OCI-M1 (cell line): ENCODE measurements at regions not wholly inside any gene's neighbourhood (a gene's known extent, or its start where the extent isn't known, plus 50 kb on each side); places are given as distances from the start of the nearest gene placed in this dataset.
"Not testable (repeated sequence)": the region's sequence is repeated elsewhere in the genome, so short reads cannot be mapped to it uniquely, and the experiment has no call there.

Experiments used
- DNase-seq: peaks from one replicate; lab custom pipeline; 2025; lab: John Stamatoyannopoulos, UW

- no peak for DNase-seq
Measured at GRCh38 chr14:30223966-30224365, 296.3 kb upstream of the PRKD1 start.

GRCh38 chr14:30225176-30225575 is 297.5 kb upstream of the PRKD1 start:
- no peak for DNase-seq

GRCh38 chr14:30227436-30227835 is 299.8 kb upstream of the PRKD1 start:
- DNase-seq: no peak

- no peak for DNase-seq
Measured at GRCh38 chr14:30227876-30228275, 300.2 kb upstream of the PRKD1 start.

GRCh38 chr14:30230719-30231118 is 303.1 kb upstream of the PRKD1 start:
- DNase-seq: no peak

- DNase-seq: no peak
Measured at GRCh38 chr14:30234966-30235365, 307.3 kb upstream of the PRKD1 start.

- no peak for DNase-seq
Measured at GRCh38 chr14:30235485-30235884, 307.8 kb upstream of the PRKD1 start.

- DNase-seq: no peak
Measured at GRCh38 chr14:30238936-30239335, 311.3 kb upstream of the PRKD1 start.

- DNase-seq: no peak
Measured at GRCh38 chr14:30240018-30240417, 312.4 kb upstream of the PRKD1 start.

GRCh38 chr14:30240685-30241084 is 313.0 kb upstream of the PRKD1 start:
- DNase-seq: no peak

GRCh38 chr14:30242744-30243143 is 315.1 kb upstream of the PRKD1 start:
- no peak for DNase-seq

GRCh38 chr14:30243207-30243606 is 315.6 kb upstream of the PRKD1 start:
- DNase-seq: no peak

GRCh38 chr14:30243805-30244204 is 315.2 kb upstream of the G2E3 start:
- DNase-seq: no peak

GRCh38 chr14:30244348-30244747 is 314.6 kb upstream of the G2E3 start:
- DNase-seq: not testable (repeated sequence)

- DNase-seq: no peak
Measured at GRCh38 chr14:30251017-30251416, 307.9 kb upstream of the G2E3 start.

- DNase-seq: no peak
Measured at GRCh38 chr14:30251557-30252100, 307.3 kb upstream of the G2E3 start.

- no peak for DNase-seq
Measured at GRCh38 chr14:30252151-30252550, 306.8 kb upstream of the G2E3 start.

- no peak for DNase-seq
Measured at GRCh38 chr14:30252783-30253674, 305.9 kb upstream of the G2E3 start.

GRCh38 chr14:30256627-30257026 is 302.3 kb upstream of the G2E3 start:
- DNase-seq: no peak

- DNase-seq: no peak
Measured at GRCh38 chr14:30257946-30258661, 300.9 kb upstream of the G2E3 start.

- no peak for DNase-seq
Measured at GRCh38 chr14:30260833-30261607, 297.9 kb upstream of the G2E3 start.

- DNase-seq: no peak
Measured at GRCh38 chr14:30264161-30264560, 294.8 kb upstream of the G2E3 start.
